Chondrocyte (in vitro differentiated cells): ENCODE measurements at regions not wholly inside any gene's neighbourhood (a gene's known extent, or its start where the extent isn't known, plus 50 kb on each side); places are given as distances from the start of the nearest gene placed in this dataset.

Experiments
- DNase-seq: peaks from one replicate; pipeline ENCODE4 v3.0.0; 2021; ENCODE audit warnings: mixed read lengths, low spot score
- H3K27ac Mint-ChIP-seq: one replicate; pipeline ENCODE4 v1.8.0; 2021; ENCODE audit warnings: mild to moderate bottlenecking, moderate library complexity, mixed read lengths; ENCODE audit not compliant: unreplicated experiment
- H3K27me3 Mint-ChIP-seq: 2 replicates; pipeline ENCODE4 v1.8.0; 2021; ENCODE audit warnings: low read depth, mixed read lengths
- H3K36me3 Mint-ChIP-seq: 2 replicates; pipeline ENCODE4 v1.8.0; 2021; ENCODE audit warnings: low read depth, mixed read lengths
- H3K4me1 Mint-ChIP-seq: 2 replicates; pipeline ENCODE4 v1.8.0; 2021; ENCODE audit warnings: low read depth, mild to moderate bottlenecking, mixed read lengths
- H3K4me3 Mint-ChIP-seq: one replicate; pipeline ENCODE4 v1.8.0; 2021; ENCODE audit warnings: mild to moderate bottlenecking, moderate library complexity, mixed read lengths; ENCODE audit not compliant: unreplicated experiment
- H3K9me3 Mint-ChIP-seq: 2 replicates; pipeline ENCODE4 v1.8.0; 2021; ENCODE audit warnings: low read depth, mixed read lengths
- TF ChIP-seq, protein P1 (sequence below): fragments of 200-600 bp; sonication (generic); IDR thresholded peaks from 2 replicates; pipeline ENCODE4 v1.5.0; 2021; ENCODE audit warnings: antibody characterized with exemption, mild to moderate bottlenecking, moderate library complexity

- TF ChIP-seq, protein P1, sequence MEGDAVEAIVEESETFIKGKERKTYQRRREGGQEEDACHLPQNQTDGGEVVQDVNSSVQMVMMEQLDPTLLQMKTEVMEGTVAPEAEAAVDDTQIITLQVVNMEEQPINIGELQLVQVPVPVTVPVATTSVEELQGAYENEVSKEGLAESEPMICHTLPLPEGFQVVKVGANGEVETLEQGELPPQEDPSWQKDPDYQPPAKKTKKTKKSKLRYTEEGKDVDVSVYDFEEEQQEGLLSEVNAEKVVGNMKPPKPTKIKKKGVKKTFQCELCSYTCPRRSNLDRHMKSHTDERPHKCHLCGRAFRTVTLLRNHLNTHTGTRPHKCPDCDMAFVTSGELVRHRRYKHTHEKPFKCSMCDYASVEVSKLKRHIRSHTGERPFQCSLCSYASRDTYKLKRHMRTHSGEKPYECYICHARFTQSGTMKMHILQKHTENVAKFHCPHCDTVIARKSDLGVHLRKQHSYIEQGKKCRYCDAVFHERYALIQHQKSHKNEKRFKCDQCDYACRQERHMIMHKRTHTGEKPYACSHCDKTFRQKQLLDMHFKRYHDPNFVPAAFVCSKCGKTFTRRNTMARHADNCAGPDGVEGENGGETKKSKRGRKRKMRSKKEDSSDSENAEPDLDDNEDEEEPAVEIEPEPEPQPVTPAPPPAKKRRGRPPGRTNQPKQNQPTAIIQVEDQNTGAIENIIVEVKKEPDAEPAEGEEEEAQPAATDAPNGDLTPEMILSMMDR: peak; percentile 94
- no peak for DNase-seq
- H3K4me1 Mint-ChIP-seq: peaks cover 19% of the 10 kb centered on the region
- peaks cover 8% of the 10 kb centered on the region for H3K27me3 Mint-ChIP-seq
- H3K4me3 Mint-ChIP-seq: no peak overlapping the region
- H3K27ac Mint-ChIP-seq: no peak overlapping the region
- H3K9me3 Mint-ChIP-seq: no peaks in the 10 kb centered on the region
- H3K36me3 Mint-ChIP-seq: no peaks in the 10 kb centered on the region
Measured at GRCh38 chr7:125059861-125060456, 130.3 kb upstream of the POT1 start.

GRCh38 chr7:125057963-125058362 lies 128.3 kb upstream of the POT1 start:
- H3K27ac Mint-ChIP-seq: no peak overlapping the region
- H3K4me1 Mint-ChIP-seq: peaks cover 19% of the 10 kb centered on the region
- peaks cover 8% of the 10 kb centered on the region for H3K27me3 Mint-ChIP-seq
- no peaks in the 10 kb centered on the region for H3K9me3 Mint-ChIP-seq
- H3K36me3 Mint-ChIP-seq: no peaks in the 10 kb centered on the region
- no peak for DNase-seq
- TF ChIP-seq, protein P1: no peak
- H3K4me3 Mint-ChIP-seq: no peak overlapping the region

- H3K4me3 Mint-ChIP-seq: no peak overlapping the region
- no peaks in the 10 kb centered on the region for H3K36me3 Mint-ChIP-seq
- DNase-seq: no peak
- no peaks in the 10 kb centered on the region for H3K9me3 Mint-ChIP-seq
- no peak overlapping the region for H3K27ac Mint-ChIP-seq
- H3K27me3 Mint-ChIP-seq: peaks cover 8% of the 10 kb centered on the region
- TF ChIP-seq, protein P1: no peak
- no peaks in the 10 kb centered on the region for H3K4me1 Mint-ChIP-seq
Measured at GRCh38 chr7:125055376-125055775, 125.8 kb upstream of the POT1 start.

DNA sequence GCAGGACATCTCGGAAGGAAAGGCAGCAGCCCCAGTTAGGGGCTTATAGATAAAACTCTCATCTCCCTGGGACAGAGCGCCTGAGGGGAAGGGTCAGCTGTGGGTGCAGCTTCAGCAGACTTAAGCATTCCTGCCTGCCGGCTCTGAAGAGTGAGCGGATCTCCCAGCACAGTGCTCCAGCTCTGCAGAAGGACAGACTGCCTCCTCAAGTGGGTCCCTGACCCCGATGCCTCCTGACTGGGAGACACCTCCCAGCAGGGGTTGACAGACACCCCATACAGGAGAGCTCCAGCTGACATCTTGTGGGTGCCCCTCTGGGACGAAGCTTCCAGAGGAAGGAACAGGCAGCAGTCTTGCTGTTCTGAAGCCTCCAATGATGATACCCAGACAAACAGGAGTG lies 117.1 kb upstream of the POT1 start:
- no peaks in the 10 kb centered on the region for H3K4me1 Mint-ChIP-seq
- H3K9me3 Mint-ChIP-seq: peaks cover 16% of the 10 kb centered on the region
- peaks cover 14% of the 10 kb centered on the region for H3K27me3 Mint-ChIP-seq
- TF ChIP-seq, protein P1: no peak
- DNase-seq: no peak
- H3K27ac Mint-ChIP-seq: no peak overlapping the region
- H3K36me3 Mint-ChIP-seq: no peaks in the 10 kb centered on the region
- H3K4me3 Mint-ChIP-seq: no peak overlapping the region

- DNase-seq: no peak
- no peaks in the 10 kb centered on the region for H3K27me3 Mint-ChIP-seq
- no peak overlapping the region for H3K27ac Mint-ChIP-seq
- H3K9me3 Mint-ChIP-seq: no peaks in the 10 kb centered on the region
- H3K4me1 Mint-ChIP-seq: no peaks in the 10 kb centered on the region
- no peaks in the 10 kb centered on the region for H3K36me3 Mint-ChIP-seq
- no peak overlapping the region for H3K4me3 Mint-ChIP-seq
- TF ChIP-seq, protein P1: no peak
Measured at GRCh38 chr7:125033506-125033905, 103.9 kb upstream of the POT1 start.
